IgD-negative memory B cell (primary cell): ENCODE measurements at regions not wholly inside any gene's neighbourhood (a gene's known extent, or its start where the extent isn't known, plus 50 kb on each side); places are given as distances from the start of the nearest gene placed in this dataset.
"Not testable (repeated sequence)": the region's sequence is repeated elsewhere in the genome, so short reads cannot be mapped to it uniquely, and the experiment has no call there.

Experiments used
- H3K27ac Mint-ChIP-seq, 3 donors: one replicate each; pipeline ENCODE4 v1.8.0; 2020 to 2022; ENCODE audit warnings: mild to moderate bottlenecking in 3 of 3, mixed read lengths in 3 of 3, moderate library complexity in 1 of 3
- H3K27me3 Mint-ChIP-seq: one replicate; pipeline ENCODE4 v1.8.0; 2021; ENCODE audit warnings: mixed read lengths
- H3K36me3 Mint-ChIP-seq: one replicate; pipeline ENCODE4 v1.8.0; 2020; ENCODE audit warnings: mild to moderate bottlenecking, mixed read lengths
- H3K4me1 Mint-ChIP-seq, 3 donors: one replicate each; pipeline ENCODE4 v1.8.0; 2020 to 2022; ENCODE audit warnings: mixed read lengths in 3 of 3, mild to moderate bottlenecking in 1 of 3
- H3K4me3 Mint-ChIP-seq, 4 donors: one replicate each; pipeline ENCODE4 v1.8.0; 2020 to 2022; ENCODE audit warnings: mild to moderate bottlenecking in 4 of 4, mixed read lengths in 4 of 4, moderate library complexity in 3 of 4
- H3K9me3 Mint-ChIP-seq, 3 donors: one replicate each; pipeline ENCODE4 v1.8.0; 2020 to 2021; ENCODE audit warnings: mixed read lengths in 3 of 3, mild to moderate bottlenecking in 1 of 3

DNA sequence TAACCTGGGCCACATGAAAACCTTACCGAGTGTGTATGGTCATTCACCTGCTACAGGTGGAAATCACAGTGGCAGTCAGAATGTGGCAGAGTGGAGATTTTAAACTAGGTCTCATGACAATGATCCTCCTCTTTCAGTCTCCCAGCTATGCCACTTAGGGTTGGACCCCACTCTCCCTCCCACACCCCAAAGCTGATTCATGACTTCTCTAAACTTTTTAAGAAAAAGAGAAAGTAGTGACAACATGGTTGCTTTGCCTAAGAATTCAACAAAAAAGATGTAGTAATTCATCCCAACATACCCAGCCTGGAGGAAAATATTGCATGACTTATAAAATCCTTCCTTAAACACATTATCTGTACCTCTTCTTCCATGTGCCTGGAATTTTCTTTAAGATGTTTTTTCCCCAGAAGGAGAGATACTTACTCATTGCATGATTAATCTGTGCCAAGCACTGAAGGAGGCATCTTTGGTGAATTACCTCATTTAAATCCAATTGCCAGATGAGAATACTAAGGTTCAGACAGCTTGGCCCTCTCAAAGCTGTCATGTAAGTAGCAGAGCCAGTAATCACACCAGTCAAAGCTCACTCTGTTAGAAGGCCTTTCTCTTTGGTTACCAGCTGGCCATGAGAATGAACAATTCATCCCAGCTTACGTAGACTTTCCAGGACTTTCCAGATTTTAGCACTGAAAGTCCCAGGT lies 119.9 kb downstream of the COPRS start:
- Mint-ChIP-seq H3K27ac (no peak overlapping the region), H3K4me3 (no peak overlapping the region), H3K4me1 (peaks cover 0 to 3% (median under 1%) of the 10 kb centered on the region in 3 donors), H3K27me3 (peaks cover 5% of the 10 kb centered on the region), H3K36me3 (peaks cover 3% of the 10 kb centered on the region), H3K9me3 (peaks cover 0 to 3% (median 2%) of the 10 kb centered on the region in 3 donors)

DNA sequence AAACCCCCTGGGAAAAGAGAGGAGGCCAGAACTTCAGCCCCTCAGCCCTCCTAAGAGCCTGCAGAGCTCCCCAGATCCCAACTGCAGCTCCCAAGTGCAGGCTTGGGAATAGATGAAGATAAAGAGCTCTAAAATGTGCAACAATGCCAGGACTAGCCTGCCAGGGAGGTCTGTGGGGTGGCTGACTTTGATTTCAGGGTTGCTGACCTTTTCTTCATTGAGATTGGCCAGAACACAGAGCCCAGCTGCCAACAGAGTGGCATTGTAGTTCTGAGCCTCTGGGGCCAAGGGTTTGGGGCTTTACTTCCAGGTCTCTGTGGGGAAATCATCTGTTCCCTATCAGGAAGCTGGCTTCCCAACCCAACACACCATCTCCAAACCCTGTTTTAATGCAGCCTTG lies 120.6 kb downstream of the COPRS start:
- Mint-ChIP-seq H3K4me1 (no peaks in the 10 kb centered on the region), H3K36me3 (peaks cover 3% of the 10 kb centered on the region), H3K27me3 (peaks cover 7% of the 10 kb centered on the region), H3K4me3 (no peak overlapping the region), H3K27ac (no peak overlapping the region), H3K9me3 (peaks cover 0 to 3% (median 2%) of the 10 kb centered on the region in 3 donors)

DNA sequence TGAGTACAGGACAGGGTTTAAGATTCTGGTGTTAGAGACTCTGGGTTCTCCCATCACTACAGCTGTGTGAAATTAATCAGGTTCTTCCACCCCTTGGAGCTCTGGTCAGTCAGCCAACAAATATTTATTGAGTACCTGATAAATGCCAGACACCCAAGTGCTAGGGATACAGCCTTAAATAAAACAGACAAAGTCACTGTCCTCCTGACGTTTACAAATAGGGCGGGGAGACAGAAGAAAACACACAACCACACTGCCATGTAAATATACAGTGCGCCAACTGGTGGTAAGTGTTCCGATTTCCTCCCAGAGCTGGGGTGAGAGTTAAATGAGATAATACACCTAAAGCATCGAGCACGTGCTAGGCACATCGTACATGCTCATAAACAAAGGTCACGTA lies 121.0 kb downstream of the COPRS start:
- peaks cover 3% of the 10 kb centered on the region for H3K36me3 Mint-ChIP-seq
- peaks cover 0 to 3% (median 2%) of the 10 kb centered on the region in 3 donors for H3K9me3 Mint-ChIP-seq
- peaks cover 7% of the 10 kb centered on the region for H3K27me3 Mint-ChIP-seq
- no peaks in the 10 kb centered on the region for H3K4me1 Mint-ChIP-seq
- H3K27ac Mint-ChIP-seq: no peak overlapping the region
- no peak overlapping the region for H3K4me3 Mint-ChIP-seq

DNA sequence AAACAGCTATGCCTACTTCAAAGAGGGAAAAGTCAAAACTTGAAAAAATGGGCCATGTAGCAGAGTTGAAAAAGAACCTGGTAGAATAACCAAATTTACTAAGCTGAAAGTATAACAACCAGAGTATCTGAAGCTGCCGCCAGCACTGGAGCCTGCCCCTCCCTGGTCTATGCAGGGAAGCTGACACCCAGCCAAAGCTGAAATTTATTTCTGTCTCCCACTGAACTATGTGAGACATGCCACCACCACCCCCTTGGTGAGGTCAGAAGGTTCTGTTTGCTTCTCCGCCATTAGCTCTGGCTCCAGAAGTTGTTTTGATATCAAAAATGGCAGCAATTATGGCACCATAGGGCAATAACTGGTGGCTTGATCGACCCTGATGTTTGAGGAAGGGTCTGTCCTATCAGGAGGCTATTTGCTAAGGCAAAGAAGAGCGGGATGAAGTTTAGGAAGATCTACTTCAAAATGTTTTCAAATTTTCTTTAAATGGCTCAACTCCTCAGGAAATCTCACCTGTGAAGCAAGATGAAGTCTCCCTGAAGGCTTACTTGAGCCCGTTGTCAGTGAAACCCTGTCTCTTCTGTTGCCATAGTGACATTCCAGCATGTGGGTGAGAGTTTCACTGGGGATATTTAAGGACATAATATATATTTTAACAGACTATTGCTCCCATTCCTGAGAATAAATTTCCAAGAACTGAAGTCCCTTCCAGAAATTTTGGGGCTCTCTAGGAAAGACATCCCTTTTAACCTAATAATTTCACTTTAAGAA lies 122.0 kb downstream of the COPRS start:
- Mint-ChIP-seq H3K4me3 (no peak overlapping the region), H3K36me3 (peaks cover 3% of the 10 kb centered on the region), H3K27ac (no peak overlapping the region), H3K27me3 (peaks cover 7% of the 10 kb centered on the region), H3K4me1 (no peaks in the 10 kb centered on the region), H3K9me3 (peaks cover 0 to 4% (median 2%) of the 10 kb centered on the region in 3 donors)

DNA sequence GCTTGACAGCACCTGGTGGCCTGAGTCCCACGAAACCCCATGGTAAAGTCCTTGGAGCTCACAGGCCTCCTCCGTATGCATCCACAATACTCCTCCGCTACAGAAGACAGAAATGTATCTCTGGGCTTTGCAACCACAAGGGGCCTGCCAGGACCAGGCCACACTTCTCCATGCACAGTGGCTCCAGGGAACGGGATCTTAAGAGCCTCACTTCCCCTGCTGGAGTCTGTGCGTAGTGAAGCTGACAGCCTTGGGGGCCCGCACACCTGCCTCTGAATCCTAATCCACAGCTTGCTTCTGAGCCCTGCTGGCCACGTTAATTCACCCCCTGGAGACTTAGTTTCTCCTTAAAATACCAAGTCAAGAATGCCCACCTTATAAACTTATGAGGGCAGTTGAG lies 125.7 kb downstream of the COPRS start:
- Mint-ChIP-seq H3K27ac (no peak overlapping the region), H3K27me3 (peaks cover 9% of the 10 kb centered on the region), H3K4me3 (no peak overlapping the region), H3K9me3 (peaks cover 0 to 6% (median 2%) of the 10 kb centered on the region in 3 donors), H3K36me3 (peaks cover 3% of the 10 kb centered on the region), H3K4me1 (no peaks in the 10 kb centered on the region)

DNA sequence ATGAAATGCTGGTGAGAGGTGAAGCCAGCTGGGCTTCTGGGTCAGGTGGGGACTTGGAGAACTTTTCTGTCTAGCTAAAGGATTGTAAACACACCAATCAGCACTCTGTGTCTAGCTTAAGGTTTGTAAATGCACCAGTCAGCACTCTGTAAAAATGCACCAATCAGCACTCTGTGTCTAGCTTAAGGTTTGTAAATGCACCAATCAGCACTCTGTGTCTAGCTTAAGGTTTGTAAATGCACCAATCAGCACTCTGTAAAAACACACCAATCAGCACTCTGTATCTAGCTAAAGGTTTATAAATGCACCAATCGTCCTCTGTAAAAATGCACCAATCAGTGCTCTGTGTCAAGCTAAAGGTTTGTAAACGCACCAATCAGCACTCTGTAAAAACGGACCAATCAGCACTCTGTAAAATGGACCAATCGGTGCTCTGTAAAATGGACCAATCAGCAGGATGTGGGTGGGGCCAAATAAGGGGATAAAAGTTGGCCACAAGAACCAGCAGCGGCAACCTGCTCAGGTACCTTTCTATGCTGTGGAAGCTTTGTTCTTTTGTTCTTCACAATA lies 127.4 kb downstream of the COPRS start:
- not testable (repeated sequence) for H3K27ac Mint-ChIP-seq, H3K9me3 Mint-ChIP-seq, H3K36me3 Mint-ChIP-seq, H3K27me3 Mint-ChIP-seq, H3K4me3 Mint-ChIP-seq, H3K4me1 Mint-ChIP-seq

DNA sequence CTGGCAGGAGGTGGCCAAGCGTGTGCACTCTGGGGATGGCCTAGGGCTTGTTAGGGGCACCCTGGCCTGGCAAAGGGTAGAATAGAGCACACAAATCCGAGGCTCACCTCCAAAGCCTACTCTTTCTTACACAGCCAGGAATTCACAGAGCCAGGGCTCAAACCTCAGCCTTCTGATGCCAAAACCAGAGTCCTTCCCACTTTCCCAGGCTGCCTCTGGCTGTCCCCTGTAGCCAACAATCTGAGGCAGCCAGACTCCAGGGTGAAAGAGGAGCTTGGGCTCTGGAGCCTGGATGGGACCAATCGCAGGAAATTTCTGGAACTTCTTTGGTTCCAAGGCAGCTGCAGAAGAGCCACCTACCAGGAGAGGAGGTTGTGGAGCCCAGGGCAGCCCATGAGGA lies 127.9 kb downstream of the COPRS start:
- peaks cover 7% of the 10 kb centered on the region for H3K27me3 Mint-ChIP-seq
- H3K4me3 Mint-ChIP-seq: no peak overlapping the region
- no peaks in the 10 kb centered on the region for H3K4me1 Mint-ChIP-seq
- no peaks in the 10 kb centered on the region for H3K36me3 Mint-ChIP-seq
- H3K27ac Mint-ChIP-seq: no peak overlapping the region
- H3K9me3 Mint-ChIP-seq: peaks cover 0 to 4% (median 0%) of the 10 kb centered on the region in 3 donors

DNA sequence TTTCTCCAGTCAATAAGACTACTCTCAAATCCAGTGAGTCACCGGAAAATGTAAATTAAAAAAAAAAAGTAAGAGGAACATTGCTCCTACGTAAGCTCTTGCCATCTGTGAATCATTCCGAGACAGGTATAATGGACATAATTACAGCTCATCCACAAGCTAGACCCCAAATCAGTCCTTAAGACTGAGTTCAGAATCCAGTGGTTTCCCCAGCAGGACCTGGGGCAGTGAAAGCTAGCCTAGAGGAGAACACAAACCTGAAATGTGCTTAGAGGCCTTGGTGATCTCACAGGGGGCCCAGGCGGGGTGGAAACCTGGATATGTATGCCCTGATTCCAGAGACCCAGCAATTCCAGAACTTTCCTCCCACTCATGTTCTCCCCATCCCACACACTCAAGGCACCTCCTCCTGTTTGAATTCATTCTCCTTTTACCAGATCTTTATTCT lies 132.0 kb downstream of the COPRS start:
- Mint-ChIP-seq H3K4me3 (no peak overlapping the region), H3K4me1 (no peaks in the 10 kb centered on the region), H3K27ac (no peak overlapping the region), H3K36me3 (no peaks in the 10 kb centered on the region), H3K9me3 (peaks cover 0 to 7% (median 0%) of the 10 kb centered on the region in 3 donors), H3K27me3 (peaks cover 3% of the 10 kb centered on the region)

DNA sequence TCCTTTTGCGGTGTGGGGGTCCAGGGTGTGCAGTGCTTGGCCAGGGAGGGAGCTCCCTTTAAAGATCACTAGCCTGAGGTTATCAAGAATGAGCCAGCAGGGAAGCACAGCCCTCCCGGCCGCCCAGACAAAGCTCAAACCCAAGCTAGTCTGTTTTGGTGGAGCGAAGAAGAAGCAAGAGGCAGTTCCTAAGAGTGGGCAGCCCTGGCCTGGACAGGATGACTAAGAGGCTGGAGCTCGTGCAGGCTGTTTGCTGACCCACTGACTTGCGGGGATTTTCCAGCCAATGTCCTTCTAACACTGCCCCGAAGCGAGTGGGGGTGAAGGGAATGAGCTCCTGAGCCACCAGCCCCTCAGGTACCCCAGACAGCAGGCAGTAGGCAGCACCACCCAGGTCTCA lies 134.4 kb downstream of the COPRS start:
- H3K4me1 Mint-ChIP-seq: no peaks in the 10 kb centered on the region
- H3K27me3 Mint-ChIP-seq: peaks cover 3% of the 10 kb centered on the region
- no peak overlapping the region for H3K4me3 Mint-ChIP-seq
- no peak overlapping the region for H3K27ac Mint-ChIP-seq
- peaks cover 0 to 6% (median 0%) of the 10 kb centered on the region in 3 donors for H3K9me3 Mint-ChIP-seq
- no peaks in the 10 kb centered on the region for H3K36me3 Mint-ChIP-seq

DNA sequence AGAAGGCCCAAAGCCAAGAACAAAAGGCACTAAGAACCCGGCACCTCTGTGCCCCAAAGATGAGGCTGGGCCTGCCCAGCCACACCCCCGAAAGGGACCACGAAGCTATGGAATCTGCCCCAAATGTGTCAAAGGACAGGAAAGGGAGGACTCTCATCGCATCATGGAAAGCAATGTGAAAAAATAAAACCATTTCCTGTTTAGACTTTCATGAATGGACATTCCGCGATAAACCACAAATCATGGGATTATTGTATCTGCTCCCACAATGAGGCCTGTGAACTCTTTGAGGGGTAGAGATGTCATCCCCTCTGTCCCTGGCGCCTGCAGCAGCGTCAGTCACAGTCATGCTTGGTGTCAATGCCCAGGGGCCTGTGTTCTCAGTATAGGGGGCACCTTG lies 135.0 kb downstream of the COPRS start:
- H3K27ac Mint-ChIP-seq: no peak overlapping the region
- no peaks in the 10 kb centered on the region for H3K36me3 Mint-ChIP-seq

DNA sequence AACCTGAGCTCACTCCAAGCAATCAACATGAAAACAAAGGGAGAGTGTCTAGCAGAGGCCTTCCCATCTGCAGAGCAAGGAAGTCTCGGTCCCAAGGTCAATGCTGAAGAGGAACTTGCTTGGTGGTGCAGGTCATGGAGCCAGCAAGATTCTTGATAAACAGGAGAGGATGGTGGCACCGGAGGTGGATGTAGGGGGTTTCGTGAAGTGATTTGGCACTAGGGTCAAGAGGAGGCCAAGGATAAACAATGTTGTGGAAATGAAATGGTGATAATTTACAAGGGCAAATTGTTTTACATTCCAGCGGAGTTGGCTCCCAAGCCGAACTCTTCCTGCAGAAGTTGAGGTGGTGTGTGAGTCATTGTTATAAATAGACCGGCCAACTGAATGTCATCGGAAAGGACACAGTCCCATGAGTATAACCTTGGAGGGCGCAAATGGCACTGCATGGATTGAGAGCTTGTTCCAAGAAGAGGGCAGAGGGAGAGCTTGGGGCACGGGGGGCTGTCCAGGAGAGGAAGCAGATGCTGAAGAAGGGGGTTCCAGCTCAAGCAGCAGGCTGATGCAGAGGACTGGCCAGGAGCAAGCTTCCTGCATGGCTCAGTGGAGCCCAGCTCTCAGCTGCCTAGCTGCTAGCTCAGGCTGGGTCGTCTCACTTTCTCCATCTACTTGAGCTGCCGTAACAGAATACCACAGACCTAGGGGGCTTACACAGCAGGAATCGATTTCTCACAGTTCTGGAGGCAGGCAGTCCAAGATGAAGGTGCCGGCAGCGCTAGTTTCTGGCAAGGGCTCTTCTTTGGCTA lies 136.6 kb downstream of the COPRS start:
- Mint-ChIP-seq H3K27me3 (no peaks in the 10 kb centered on the region), H3K4me3 (no peak overlapping the region), H3K36me3 (no peaks in the 10 kb centered on the region), H3K4me1 (no peaks in the 10 kb centered on the region), H3K27ac (no peak overlapping the region), H3K9me3 (peaks cover 0 to 7% (median 0%) of the 10 kb centered on the region in 3 donors)

More for the DNA sequence above, 135.0 kb downstream of the COPRS start:
- H3K4me1 Mint-ChIP-seq: no peaks in the 10 kb centered on the region
- H3K27me3 Mint-ChIP-seq: peaks cover 3% of the 10 kb centered on the region
- H3K9me3 Mint-ChIP-seq: peaks cover 0 to 7% (median 0%) of the 10 kb centered on the region in 3 donors
- no peak overlapping the region for H3K4me3 Mint-ChIP-seq

DNA sequence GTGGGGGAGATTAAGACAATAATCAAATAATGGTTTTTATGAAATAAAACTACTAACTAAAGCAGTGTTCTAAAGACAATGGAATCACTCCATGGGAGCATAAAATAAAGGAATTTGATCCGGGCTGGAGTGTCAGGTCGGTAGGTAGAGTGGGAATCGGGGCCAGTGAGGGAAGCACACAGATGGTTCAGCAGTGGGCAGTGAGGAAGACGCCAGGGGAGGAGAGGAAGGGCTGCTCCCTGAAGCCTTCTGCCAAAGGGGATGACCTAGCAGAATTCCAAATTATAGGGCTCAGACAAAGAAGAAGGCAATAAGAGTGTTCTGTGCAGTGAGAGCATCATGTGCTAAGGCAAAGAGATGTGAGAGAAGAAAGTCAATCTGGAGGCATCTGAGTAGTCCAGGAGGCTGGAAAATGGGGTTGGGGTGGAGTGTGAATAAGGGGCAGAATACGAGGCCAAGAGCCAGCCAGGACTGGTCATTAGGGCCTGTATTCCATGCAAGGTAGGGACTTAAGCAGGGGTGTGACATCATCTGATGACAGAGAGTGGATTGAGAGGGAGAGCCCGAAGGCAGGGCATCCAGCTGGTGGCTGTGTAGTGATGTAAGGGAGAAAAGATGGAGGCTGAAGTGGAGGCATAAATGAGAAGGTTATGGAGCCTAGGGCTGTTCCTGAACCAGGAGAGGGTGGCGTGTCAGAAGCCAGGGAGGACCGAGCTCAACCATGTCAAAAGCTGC lies 137.6 kb downstream of the COPRS start:
- Mint-ChIP-seq H3K9me3 (peaks cover 0 to 7% (median 0%) of the 10 kb centered on the region in 3 donors), H3K36me3 (no peaks in the 10 kb centered on the region), H3K4me1 (no peaks in the 10 kb centered on the region), H3K4me3 (peak overlapping the region in 1 of 4 donors; percentile 45), H3K27me3 (no peaks in the 10 kb centered on the region), H3K27ac (no peak overlapping the region)

DNA sequence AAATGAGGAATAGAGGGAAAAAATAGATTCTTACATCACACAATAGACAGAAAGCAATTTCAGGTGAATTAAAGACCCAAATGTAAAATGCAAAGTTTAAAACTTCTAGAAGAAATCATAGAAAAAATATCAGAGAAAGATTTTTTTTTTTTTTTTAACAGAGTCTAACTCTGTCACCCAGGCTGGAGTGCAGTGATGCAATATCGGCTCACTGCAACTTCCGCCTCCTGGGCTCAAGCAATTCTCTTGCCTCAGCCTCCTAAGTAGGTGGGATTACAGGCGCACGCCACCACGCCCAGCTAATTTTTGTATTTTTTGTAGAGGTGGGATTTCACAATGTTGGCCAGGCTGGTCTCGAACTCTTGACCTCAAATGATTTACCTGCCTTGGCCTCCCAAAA lies 141.8 kb downstream of the COPRS start:
- H3K9me3 Mint-ChIP-seq, H3K4me1 Mint-ChIP-seq, H3K27me3 Mint-ChIP-seq, H3K27ac Mint-ChIP-seq, H3K36me3 Mint-ChIP-seq, H3K4me3 Mint-ChIP-seq: not testable (repeated sequence)

DNA sequence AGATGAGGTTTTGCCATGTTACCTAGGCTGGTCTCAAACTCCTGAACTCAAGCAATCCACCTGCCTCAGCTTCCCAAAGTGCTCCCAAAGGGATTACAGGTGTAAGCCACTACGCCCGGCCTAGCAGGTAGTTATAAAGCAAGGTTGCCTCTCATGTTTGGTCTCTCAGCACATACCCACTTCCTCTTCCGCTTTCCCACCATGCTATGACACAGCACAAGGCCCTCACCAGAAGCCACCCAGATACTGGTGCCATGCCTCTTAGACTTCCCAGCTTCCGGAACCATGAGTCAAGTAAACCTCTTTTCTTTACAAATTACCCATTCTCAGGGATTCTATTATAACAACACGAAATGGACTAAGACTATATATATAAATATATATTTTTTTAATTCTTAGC lies 143.6 kb downstream of the COPRS start:
- Mint-ChIP-seq H3K9me3 (peaks cover 0 to 8% (median 2%) of the 10 kb centered on the region in 3 donors), H3K27ac (no peak overlapping the region), H3K27me3 (no peaks in the 10 kb centered on the region), H3K4me3 (no peak overlapping the region), H3K36me3 (no peaks in the 10 kb centered on the region), H3K4me1 (peaks cover 0 to 7% (median 2%) of the 10 kb centered on the region in 3 donors)
